H1 (cell line): ENCODE measurements at regions not wholly inside any gene's neighbourhood (a gene's known extent, or its start where the extent isn't known, plus 50 kb on each side); places are given as distances from the start of the nearest gene placed in this dataset.

ENCODE experiments used
- CTCF ChIA-PET: fragments of 300-600 bp; sonication (Branson Sonifier 250); formaldehyde crosslinking; loops from one replicate; lab custom pipeline; 2021; ENCODE audit not compliant: partially characterized antibody; lab: Charles Lee
- POLR2A ChIA-PET: fragments of 300-600 bp; sonication (Branson Sonifier 250); formaldehyde crosslinking; loops from one replicate; lab custom pipeline; 2021; ENCODE audit warnings: inconsistent platforms; ENCODE audit not compliant: partially characterized antibody; lab: Charles Lee
- DNase-seq, 2 experiments: peaks; one replicate each; pipeline versions ENCODE4 v3.0.0 to v3.0.0-alpha.2; 2010 to 2022; ENCODE audit warnings: low spot score in 2 of 2, low read depth in 1 of 2, mixed read lengths in 1 of 2
- FAIRE-seq: peaks from 2 replicates; lab custom pipeline; 2011; peaks lifted over from hg19 to GRCh38; lab: Jason Lieb, UNC
- H2AFZ ChIP-seq: 2 replicates; pipeline ENCODE4 v1.8.1; 2012; ENCODE audit warnings: low read length, inconsistent platforms
- H2AK5ac ChIP-seq: 2 replicates; pipeline ENCODE4 v1.6.1; 2013; ENCODE audit warnings: low read depth, low read length
- H2BK120ac ChIP-seq: replicated peaks from 2 replicates; pipeline ENCODE3; 2013; ENCODE audit warnings: low read depth, low read length, inconsistent platforms
- H2BK12ac ChIP-seq: 2 replicates; pipeline ENCODE4 v1.6.1; 2013; ENCODE audit warnings: low read depth, low read length
- H2BK15ac ChIP-seq: 2 replicates; pipeline ENCODE4 v1.6.1; 2013; ENCODE audit warnings: low read length
- H2BK20ac ChIP-seq: 2 replicates; pipeline ENCODE4 v1.6.1; 2013; ENCODE audit warnings: low read length
- H2BK5ac ChIP-seq: 2 replicates; pipeline ENCODE4 v1.6.1; 2013; ENCODE audit warnings: low read depth, low read length
- H3K14ac ChIP-seq: 2 replicates; pipeline ENCODE4 v1.6.1; 2013; ENCODE audit warnings: inconsistent platforms; ENCODE audit not compliant: insufficient read length
- H3K18ac ChIP-seq: 2 replicates; pipeline ENCODE4 v1.6.1; 2013; ENCODE audit warnings: low read length; ENCODE audit errors: extremely low read depth
- H3K23ac ChIP-seq: 2 replicates; pipeline ENCODE4 v1.6.1; 2013; ENCODE audit warnings: inconsistent platforms; ENCODE audit not compliant: insufficient read length
- H3K23me2 ChIP-seq: 2 replicates; pipeline ENCODE4 v1.6.1; 2013; ENCODE audit warnings: low read depth, low read length
- H3K27ac ChIP-seq: 2 replicates; pipeline ENCODE4 v1.6.1; 2011; ENCODE audit warnings: low read depth, low read length, inconsistent platforms
- H3K27me3 ChIP-seq, 4 experiments: replicated peaks in 1 of 4; 1 replicate in 1 of 4; 2 replicates in 3 of 4; pipeline versions ENCODE4 v1.6.1 to v1.8.1; 2011 to 2013; ENCODE audit warnings: low read length in 3 of 4, mild to moderate bottlenecking in 3 of 4, inconsistent platforms in 2 of 4, mixed read lengths in 2 of 4, moderate library complexity in 1 of 4; ENCODE audit not compliant: control insufficient read depth in 3 of 4, insufficient read depth in 3 of 4; ENCODE audit errors: extremely low read depth in 1 of 4
- H3K36me3 ChIP-seq, 4 experiments: 2 replicates each; pipeline versions ENCODE4 v1.6.1 to v1.8.1; 2011 to 2013; ENCODE audit warnings: mild to moderate bottlenecking in 4 of 4, low read length in 3 of 4, moderate library complexity in 2 of 4, control low read depth in 1 of 4, inconsistent platforms in 1 of 4; ENCODE audit not compliant: insufficient read depth in 4 of 4, control insufficient read depth in 2 of 4
- H3K4ac ChIP-seq: replicated peaks from 2 replicates; pipeline ENCODE3; 2013; ENCODE audit warnings: low read length, low read depth, mixed read lengths, inconsistent platforms; ENCODE audit not compliant: insufficient read length
- H3K4me1 ChIP-seq, 4 experiments: replicated peaks in 1 of 4; 1 replicate in 1 of 4; 2 replicates in 3 of 4; pipeline versions ENCODE4 v1.6.1 to v1.8.1; 2011 to 2013; ENCODE audit warnings: low read length in 3 of 4, inconsistent platforms in 2 of 4, mixed read lengths in 1 of 4; ENCODE audit not compliant: insufficient read depth in 4 of 4, control insufficient read depth in 3 of 4
- H3K4me2 ChIP-seq, 2 experiments: 2 replicates each; pipeline versions ENCODE4 v1.6.1 to v1.8.1; 2011 to 2013; ENCODE audit warnings: low read depth in 2 of 2, low read length in 2 of 2, control low read depth in 1 of 2, inconsistent platforms in 1 of 2, mild to moderate bottlenecking in 1 of 2; ENCODE audit not compliant: insufficient read depth in 1 of 2
- H3K4me3 ChIP-seq, 4 experiments: fragments of 200-600, 300-600 bp in 1 of 4; sonication (generic), shearing (Covaris generic), sonication (Bioruptor Twin) in 1 of 4; 2 replicates each; pipeline versions ENCODE4 v1.5.1 to v1.8.1; 2011 to 2016; ENCODE audit warnings: low read length in 4 of 4, low read depth in 3 of 4, control low read depth in 2 of 4, inconsistent platforms in 2 of 4, mild to moderate bottlenecking in 2 of 4, mixed read lengths in 1 of 4, moderate library complexity in 1 of 4; ENCODE audit not compliant: insufficient read depth in 2 of 4; ENCODE audit errors: extremely low read depth in 1 of 4
- H3K56ac ChIP-seq: replicated peaks from 2 replicates; pipeline ENCODE3; 2013; ENCODE audit warnings: low read depth, mild to moderate bottlenecking, mixed read lengths, low read length, inconsistent platforms; ENCODE audit not compliant: insufficient read length
- H3K79me1 ChIP-seq: 2 replicates; pipeline ENCODE4 v1.6.1; 2013; ENCODE audit warnings: low read depth, low read length, control low read depth
- H3K79me2 ChIP-seq, 2 experiments: 2 replicates each; pipeline versions ENCODE4 v1.6.1 to v1.8.1; 2012 to 2013; ENCODE audit warnings: low read length in 2 of 2, mild to moderate bottlenecking in 2 of 2, inconsistent platforms in 1 of 2; ENCODE audit not compliant: insufficient read depth in 2 of 2, control insufficient read depth in 1 of 2
- H3K9ac ChIP-seq, 4 experiments: replicated peaks in 1 of 4; 1 replicate in 1 of 4; 2 replicates in 3 of 4; pipeline versions ENCODE4 v1.6.1 to v1.8.1; 2011 to 2013; ENCODE audit warnings: low read depth in 3 of 4, low read length in 3 of 4, control low read depth in 2 of 4, mild to moderate bottlenecking in 2 of 4, moderate library complexity in 2 of 4, inconsistent platforms in 1 of 4; ENCODE audit errors: extremely low read depth in 1 of 4
- H3K9me3 ChIP-seq, 2 experiments: 2 replicates each; pipeline versions ENCODE4 v1.6.1 to v1.8.1; 2012 to 2013; ENCODE audit warnings: mild to moderate bottlenecking in 2 of 2, moderate library complexity in 2 of 2, control low read depth in 1 of 2, inconsistent platforms in 1 of 2, low read depth in 1 of 2, low read length in 1 of 2, mixed read lengths in 1 of 2; ENCODE audit not compliant: insufficient read depth in 2 of 2
- H4K20me1 ChIP-seq, 2 experiments: replicated peaks in 1 of 2; 2 replicates each; pipeline versions ENCODE3 to v1.8.1; 2011 to 2013; ENCODE audit warnings: inconsistent platforms in 2 of 2, low read length in 2 of 2, mild to moderate bottlenecking in 1 of 2; ENCODE audit not compliant: insufficient read depth in 2 of 2, control insufficient read depth in 1 of 2
- H4K5ac ChIP-seq: 2 replicates; pipeline ENCODE4 v1.6.1; 2013; ENCODE audit warnings: low read length, low read depth, mixed read lengths, inconsistent platforms; ENCODE audit not compliant: insufficient read length
- H4K8ac ChIP-seq: 2 replicates; pipeline ENCODE4 v1.8.0; 2013; ENCODE audit warnings: mild to moderate bottlenecking, moderate library complexity, low read length, inconsistent platforms; ENCODE audit not compliant: insufficient read depth; ENCODE audit errors: extremely low read depth
- H4K91ac ChIP-seq: replicated peaks from 2 replicates; pipeline ENCODE3; 2013; ENCODE audit warnings: low read length, mixed read lengths, inconsistent platforms; ENCODE audit not compliant: insufficient read length
- BACH1 ChIP-seq: IDR thresholded peaks from 2 replicates; pipeline ENCODE4 v1.6.1; 2012; ENCODE audit warnings: low read length, improper control_type of control experiment
- CBX5 ChIP-seq: fragments of 300-800, 300-1000 bp; sonication (generic); IDR thresholded peaks from 2 replicates; pipeline ENCODE4 v1.7.1; 2016; ENCODE audit warnings: antibody characterized with exemption, low read length, low read depth
- CTBP2 ChIP-seq: IDR thresholded peaks from 2 replicates; pipeline ENCODE4 v1.7.0; 2011; ENCODE audit warnings: borderline replicate concordance, mild to moderate bottlenecking, moderate library complexity, mixed read lengths, low read length; ENCODE audit not compliant: insufficient read depth, insufficient read length
- FOSL1 ChIP-seq: IDR thresholded peaks from 2 replicates; pipeline ENCODE4 v1.6.1; 2011; ENCODE audit warnings: mild to moderate bottlenecking, low read depth, low read length, moderate library complexity; ENCODE audit not compliant: insufficient read depth
- KDM4A ChIP-seq: IDR thresholded peaks from one replicate; pipeline ENCODE4 v1.7.1; 2012; ENCODE audit warnings: low read depth, mild to moderate bottlenecking, moderate library complexity, low read length, inconsistent platforms; ENCODE audit not compliant: severe bottlenecking
- RBBP5 ChIP-seq: IDR thresholded peaks from 2 replicates; pipeline ENCODE4 v1.7.1; 2012; ENCODE audit warnings: low read depth, mild to moderate bottlenecking, inconsistent platforms, low read length, moderate library complexity, borderline replicate concordance
- WGBS, 2 experiments: shearing (Covaris generic) in 1 of 2; methylation state at CpG; one replicate each; pipeline versions ENCODE4 v1.1.6 to v1.1.7; 2013 to 2015; ENCODE audit warnings: low lambda C conversion rate in 2 of 2, mixed read lengths in 2 of 2, inconsistent platforms in 1 of 2, low coverage in 1 of 2, missing lambda C conversion rate in 1 of 2; ENCODE audit not compliant: insufficient replicate concordance in 2 of 2, insufficient coverage in 1 of 2, insufficient read length in 1 of 2; ENCODE audit errors: extremely low coverage in 1 of 2, missing lambda C conversion rate in 1 of 2; 5-methylcytosine and 5-hydroxymethylcytosine counted together

- Histone ChIP-seq H2AFZ (no peak overlapping the region), H3K4me2 (no peak overlapping the region), H3K79me1 (no peaks in the 10 kb centered on the region), H4K8ac (no peak overlapping the region), H2BK120ac (no peak overlapping the region), H2BK12ac (no peak overlapping the region), H3K23me2 (no peaks in the 10 kb centered on the region), H2BK15ac (no peak overlapping the region), H3K18ac (no peak overlapping the region), H3K14ac (no peak overlapping the region), H3K4me3 (no peak overlapping the region)
- POLR2A ChIA-PET, result no interaction called here
- WGBS, 2 experiments, result 88% methylated on average over 3 of the region's 3 CpGs; no CpG with 5 or more reads in 1 of the 2 experiments
- no peak for FAIRE-seq
- TF ChIP-seq KDM4A (no peak), FOSL1 (no peak), BACH1 (no peak), CBX5 (no peak), CTBP2 (no peak), RBBP5 (no peak)
- TF ChIP-seq, all 59 proteins: peak for 0
- no peak overlapping the region for H3K27ac ChIP-seq
- H4K20me1 ChIP-seq, result no peaks in the 10 kb centered on the region
- H2BK20ac ChIP-seq, result no peak overlapping the region
- H3K9me3 ChIP-seq, result no peaks in the 10 kb centered on the region
- DNase-seq, result no peak
- no peak overlapping the region for H2AK5ac ChIP-seq
- CTCF ChIA-PET, result interaction anchor here (0.6 to 1.0 kb wide), 4 partner anchors 8 to 259 kb away, joined by 3 read pairs; no protein-coding TSS in a partner anchor
- no peak overlapping the region for H3K9ac ChIP-seq
- no peaks in the 10 kb centered on the region for H3K36me3 ChIP-seq
- H3K56ac ChIP-seq, result no peak overlapping the region
- no peaks in the 10 kb centered on the region for H3K4me1 ChIP-seq
- H4K91ac ChIP-seq, result no peak overlapping the region
- H3K23ac ChIP-seq, result no peak overlapping the region
- no peak overlapping the region for H2BK5ac ChIP-seq
- H3K27me3 ChIP-seq, result no peaks in the 10 kb centered on the region
- no peaks in the 10 kb centered on the region for H3K79me2 ChIP-seq
- H4K5ac ChIP-seq, result no peak overlapping the region
- no peak overlapping the region for H3K4ac ChIP-seq
Measured at GRCh38 chr12:23446746-23447145, 502.7 kb downstream of the SOX5 start.
